Aorta (tissue), 5 donors: ENCODE measurements at regions not wholly inside any gene's neighbourhood (a gene's known extent, or its start where the extent isn't known, plus 50 kb on each side); places are given as distances from the start of the nearest gene placed in this dataset.

Experiments used
- ATAC-seq: fragments of 200-7000 bp; cut with Tn5 transposase; one replicate; pipeline ENCODE4 v1.9.1; 2022; ENCODE audit warnings: moderate library complexity; ENCODE audit not compliant: low FRiP score
- DNase-seq, 2 donors: peaks; one replicate each; pipeline ENCODE4 v3.0.0-alpha.2; 2020
- H3K27ac ChIP-seq, 2 donors: one replicate each; pipeline ENCODE4 v1.5.1; 2013; ENCODE audit warnings: low read length in 2 of 2, mild to moderate bottlenecking in 2 of 2, moderate library complexity in 2 of 2, control low read depth in 1 of 2, inconsistent platforms in 1 of 2, low read depth in 1 of 2
- H3K27me3 ChIP-seq, 2 donors: one replicate each; pipeline ENCODE4 v1.6.1; 2013; ENCODE audit warnings: control low read depth in 1 of 2, low read length in 1 of 2, mild to moderate bottlenecking in 1 of 2, moderate library complexity in 1 of 2; ENCODE audit not compliant: insufficient read depth in 2 of 2, control insufficient read depth in 1 of 2
- H3K36me3 ChIP-seq, 2 donors: one replicate each; pipeline ENCODE4 v1.6.1; 2013; ENCODE audit warnings: control low read depth in 1 of 2, low read length in 1 of 2, mild to moderate bottlenecking in 1 of 2; ENCODE audit not compliant: insufficient read depth in 2 of 2, control insufficient read depth in 1 of 2
- H3K4me1 ChIP-seq, 2 donors: one replicate each; pipeline ENCODE4 v1.6.1; 2013; ENCODE audit warnings: low read length in 2 of 2, control low read depth in 1 of 2, mild to moderate bottlenecking in 1 of 2, moderate library complexity in 1 of 2; ENCODE audit not compliant: insufficient read depth in 2 of 2, control insufficient read depth in 1 of 2
- H3K4me3 ChIP-seq, 2 donors: one replicate each; pipeline ENCODE4 v1.5.1; 2013; ENCODE audit warnings: low read length in 2 of 2, control low read depth in 1 of 2, mild to moderate bottlenecking in 1 of 2
- H3K9me3 ChIP-seq: one replicate; pipeline ENCODE4 v1.6.1; 2013; ENCODE audit warnings: mild to moderate bottlenecking, low read length; ENCODE audit not compliant: control insufficient read depth
- WGBS, 2 donors: extraction: QIAGEN DNeasy Blood & Tissue Kit; methylation state at CpG; one replicate each; pipeline ENCODE4 v1.1.7; 2013; 5-methylcytosine and 5-hydroxymethylcytosine counted together
- intact Hi-C, 2 donors: fragments of 100-400 bp; cut with DNase I; formaldehyde crosslinking; loops; one replicate each; pipeline versions ENCODE4 v1.14.2 to v1.15.0; 2022
- donor health status: healthy with polysubstance abuse.
- donor health status: Bipolar disorder and iron deficiency.
- donor health status: DM: no; HTN: no; CAD: no.
- donor health status: DM: no; HTN: no; CAD: no.
- donor health status: DM: yes; HTN: yes; CAD: no.

DNA sequence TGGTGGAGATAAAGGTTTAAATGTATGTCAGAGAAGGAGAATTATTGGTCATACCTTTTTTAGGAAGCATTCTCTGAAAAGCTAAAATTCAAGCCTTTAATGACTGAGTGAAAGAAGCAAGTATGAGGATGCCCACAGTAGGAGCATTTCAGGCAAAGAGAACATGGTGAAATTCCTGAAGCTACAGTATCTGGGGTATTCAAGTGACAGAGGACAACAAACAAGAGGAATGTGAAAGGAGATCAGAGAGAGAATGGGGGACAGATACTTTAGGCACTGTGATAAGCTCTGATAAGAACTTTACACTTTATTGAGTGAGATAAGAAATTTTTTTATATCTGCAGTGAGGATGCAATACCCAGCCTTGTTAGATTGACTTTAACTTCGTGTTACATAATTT is 621.3 kb upstream of the AGA start:
- Histone ChIP-seq H3K4me3 (no peak overlapping the region), H3K27me3 (no peaks in the 10 kb centered on the region), H3K9me3 (no peaks in the 10 kb centered on the region), H3K4me1 (no peaks in the 10 kb centered on the region), H3K27ac (no peak overlapping the region), H3K36me3 (no peaks in the 10 kb centered on the region)
- DNase-seq, result no peak
- intact Hi-C loops, result no loop called here
- 59 to 69% methylated on average over 1 of the region's 1 CpG for WGBS, 2 donors
- ATAC-seq, result no peak

DNA sequence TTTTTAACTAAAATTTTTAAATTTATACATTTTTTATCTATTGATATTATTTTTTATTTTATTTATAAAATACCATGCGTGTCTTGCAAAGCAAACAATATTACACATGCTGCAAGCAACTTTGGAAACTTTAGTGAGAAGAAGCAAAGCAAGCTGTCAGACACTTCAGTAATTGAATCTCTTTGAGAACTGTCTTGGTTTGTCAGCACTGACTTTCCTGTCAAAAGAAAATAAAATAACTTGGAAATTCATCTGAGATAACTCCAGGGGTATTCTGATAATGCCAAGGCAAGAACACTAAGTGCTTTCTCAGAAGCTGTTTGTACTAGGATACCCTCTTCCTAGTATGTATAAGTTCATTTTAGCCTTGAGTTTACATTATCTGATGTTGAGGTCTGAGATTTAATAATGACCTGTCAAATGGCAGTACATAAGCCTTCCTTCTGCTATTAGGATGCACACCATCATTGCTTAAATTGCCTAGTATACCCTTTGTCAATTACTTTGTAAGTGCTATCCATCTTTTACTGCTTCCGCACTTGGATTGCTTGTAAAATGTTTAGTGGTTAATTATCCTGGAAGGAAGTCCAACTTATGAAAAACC is 624.2 kb upstream of the AGA start:
- 93 to 95% methylated on average over 2 of the region's 2 CpGs for WGBS, 2 donors
- intact Hi-C loops, result no loop called here
- no peak for DNase-seq
- Histone ChIP-seq H3K27ac (no peak overlapping the region), H3K9me3 (no peaks in the 10 kb centered on the region), H3K36me3 (no peaks in the 10 kb centered on the region), H3K4me3 (no peak overlapping the region), H3K27me3 (no peaks in the 10 kb centered on the region), H3K4me1 (no peaks in the 10 kb centered on the region)
- no peak for ATAC-seq

DNA sequence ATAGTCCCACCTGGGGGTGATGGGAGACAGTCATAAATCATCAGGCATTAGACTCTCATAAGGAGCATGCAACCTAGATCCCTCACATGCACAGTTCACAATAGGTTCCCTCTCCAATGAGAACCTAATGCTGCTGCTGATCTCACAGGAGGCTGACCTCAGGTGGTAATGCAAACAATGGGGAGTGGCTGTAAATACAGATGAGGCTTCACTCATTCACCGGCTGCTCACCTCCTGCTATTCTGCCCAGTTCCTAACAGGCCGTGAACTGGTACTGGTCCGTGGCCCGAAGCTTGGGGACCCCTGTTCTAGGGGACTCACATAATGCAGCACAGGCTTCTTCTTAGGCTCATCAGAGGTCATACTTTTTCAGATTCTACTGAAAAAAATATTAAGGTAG is 625.9 kb upstream of the AGA start:
- no peak overlapping the region for H3K27ac ChIP-seq
- no peak for DNase-seq
- no peaks in the 10 kb centered on the region for H3K27me3 ChIP-seq
- no peaks in the 10 kb centered on the region for H3K9me3 ChIP-seq
- ATAC-seq, result no peak
- no peak overlapping the region for H3K4me3 ChIP-seq
- no peaks in the 10 kb centered on the region for H3K4me1 ChIP-seq
- WGBS, 2 donors, result 95 to 99% methylated on average over 4 of the region's 4 CpGs
- intact Hi-C loops, result no loop called here
- H3K36me3 ChIP-seq, result no peaks in the 10 kb centered on the region

DNA sequence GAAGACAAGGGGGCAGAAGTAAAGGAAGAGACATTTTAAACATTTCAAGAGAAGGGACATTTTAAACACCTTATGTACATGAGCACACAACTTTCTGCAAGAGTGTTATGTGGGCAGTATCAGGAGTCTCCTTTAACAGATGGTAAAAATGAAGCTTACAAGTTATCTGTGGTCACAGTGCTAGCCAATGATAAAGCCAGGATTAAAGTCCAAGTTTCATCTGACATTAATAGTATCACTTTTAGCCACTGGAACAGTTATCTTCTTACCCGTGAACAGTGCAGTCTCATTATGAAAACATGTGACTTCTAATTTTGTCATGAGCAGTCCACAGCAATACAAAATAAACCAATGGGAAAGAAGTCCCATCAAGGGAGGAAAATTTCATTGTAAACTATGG is 627.9 kb upstream of the AGA start:
- DNase-seq (no peak), ATAC-seq (no peak)
- H3K36me3 ChIP-seq, result no peaks in the 10 kb centered on the region
- no peak overlapping the region for H3K4me3 ChIP-seq
- no peaks in the 10 kb centered on the region for H3K9me3 ChIP-seq
- no peaks in the 10 kb centered on the region for H3K27me3 ChIP-seq
- 38 to 51% methylated on average over 1 of the region's 1 CpG for WGBS, 2 donors
- intact Hi-C loops, result no loop called here
- H3K27ac ChIP-seq, result no peak overlapping the region
- no peaks in the 10 kb centered on the region for H3K4me1 ChIP-seq

DNA sequence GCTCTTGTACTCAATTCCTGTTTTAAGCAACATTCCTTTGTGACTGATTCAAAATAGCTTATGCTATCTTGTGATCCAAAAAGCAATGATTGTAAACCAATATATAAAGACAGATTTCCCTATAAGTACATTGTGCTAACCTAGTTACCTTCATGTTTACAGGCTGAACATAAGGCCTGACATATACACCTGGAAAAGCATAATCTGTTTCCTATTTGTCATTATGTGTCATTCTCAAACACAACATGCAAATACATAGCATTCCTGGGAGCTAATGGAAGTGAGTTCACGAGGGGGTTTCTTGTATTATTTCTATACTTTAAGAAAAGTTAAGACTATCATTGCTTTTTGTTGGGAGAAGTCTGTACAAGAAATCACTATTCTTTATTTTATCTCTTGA is 638.1 kb upstream of the AGA start:
- H3K27me3 ChIP-seq, result no peaks in the 10 kb centered on the region
- H3K4me1 ChIP-seq, result no peaks in the 10 kb centered on the region
- H3K36me3 ChIP-seq, result no peaks in the 10 kb centered on the region
- H3K9me3 ChIP-seq, result no peaks in the 10 kb centered on the region
- no peak overlapping the region for H3K4me3 ChIP-seq
- ATAC-seq (no peak), DNase-seq (no peak)
- WGBS, 2 donors, result 59 to 70% methylated on average over 1 of the region's 1 CpG
- intact Hi-C loops, result no loop called here
- no peak overlapping the region for H3K27ac ChIP-seq

GRCh38 chr4:178081176-178081575 is 638.9 kb upstream of the AGA start:
- no peak overlapping the region for H3K27ac ChIP-seq
- no peaks in the 10 kb centered on the region for H3K27me3 ChIP-seq
- no peaks in the 10 kb centered on the region for H3K4me1 ChIP-seq
- ATAC-seq, result no peak
- no peak overlapping the region for H3K4me3 ChIP-seq
- intact Hi-C loops, result no loop called here
- 21 to 37% methylated on average over 2 of the region's 2 CpGs for WGBS, 2 donors
- DNase-seq, result no peak
- no peaks in the 10 kb centered on the region for H3K9me3 ChIP-seq
- H3K36me3 ChIP-seq, result no peaks in the 10 kb centered on the region

DNA sequence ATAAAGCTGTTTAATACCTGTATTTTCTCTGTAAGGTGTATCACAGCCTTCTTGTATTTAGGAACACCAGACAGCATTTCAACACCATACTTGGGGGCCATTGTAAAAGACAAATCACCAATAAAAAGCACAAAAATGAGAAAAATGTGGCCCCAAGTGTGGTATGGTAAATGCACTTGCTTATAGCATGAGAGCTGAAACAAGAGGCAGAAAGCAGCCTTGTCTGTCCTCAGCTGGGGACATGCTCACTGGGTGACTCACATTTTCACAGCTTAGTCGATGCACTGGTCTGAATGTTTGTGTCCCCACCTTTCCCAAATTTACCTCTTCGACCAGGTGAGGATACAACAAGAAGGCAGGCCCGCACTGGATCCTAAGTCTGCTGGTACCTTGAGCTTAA is 639.7 kb upstream of the AGA start:
- Histone ChIP-seq H3K4me1 (no peaks in the 10 kb centered on the region), H3K9me3 (no peaks in the 10 kb centered on the region), H3K27me3 (no peaks in the 10 kb centered on the region), H3K27ac (no peak overlapping the region), H3K36me3 (no peaks in the 10 kb centered on the region), H3K4me3 (no peak overlapping the region)
- intact Hi-C loops, result no loop called here
- DNase-seq, result no peak
- no peak for ATAC-seq
- 89 to 90% methylated on average over 3 of the region's 3 CpGs for WGBS, 2 donors

DNA sequence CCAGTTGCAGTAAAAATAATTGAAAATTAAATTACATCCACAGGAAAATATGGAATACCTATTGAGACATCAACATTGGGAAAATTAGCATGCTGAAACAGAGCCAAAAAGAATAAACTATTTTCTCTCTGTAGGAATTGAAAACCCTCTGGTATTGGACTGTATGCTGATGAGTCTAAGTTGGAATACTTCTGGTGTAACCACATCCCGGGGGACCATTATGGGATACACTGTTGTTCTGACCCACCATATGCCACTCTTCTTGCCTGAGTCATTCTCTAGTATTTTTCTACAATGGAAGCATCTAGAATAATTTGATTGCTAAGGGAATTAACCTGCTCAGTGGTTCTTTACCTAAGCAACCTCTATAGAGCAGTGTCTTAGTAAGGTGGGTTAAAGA is 640.7 kb upstream of the AGA start:
- 94 to 100% methylated on average over 1 of the region's 1 CpG for WGBS, 2 donors
- no peak overlapping the region for H3K27ac ChIP-seq
- ATAC-seq (no peak), DNase-seq (no peak)
- no peak overlapping the region for H3K4me3 ChIP-seq
- intact Hi-C loops, result no loop called here
- no peaks in the 10 kb centered on the region for H3K4me1 ChIP-seq
- H3K36me3 ChIP-seq, result no peaks in the 10 kb centered on the region
- no peaks in the 10 kb centered on the region for H3K27me3 ChIP-seq
- no peaks in the 10 kb centered on the region for H3K9me3 ChIP-seq

- no peak overlapping the region for H3K27ac ChIP-seq
- DNase-seq, result no peak
- WGBS, 2 donors, result 95 to 96% methylated on average over 5 of the region's 5 CpGs
- H3K9me3 ChIP-seq, result no peaks in the 10 kb centered on the region
- no peaks in the 10 kb centered on the region for H3K4me1 ChIP-seq
- intact Hi-C loops, result no loop called here
- H3K36me3 ChIP-seq, result no peaks in the 10 kb centered on the region
- ATAC-seq, result no peak
- H3K27me3 ChIP-seq, result no peaks in the 10 kb centered on the region
- no peak overlapping the region for H3K4me3 ChIP-seq
Measured at GRCh38 chr4:178083968-178084367, 641.7 kb upstream of the AGA start.
